ENCODE measurements at regions not wholly inside any gene's neighbourhood (a gene's known extent, or its start where the extent isn't known, plus 50 kb on each side); places are given as distances from the start of the nearest gene placed in this dataset.
A peak's percentile ranks its signal among the peaks of the same experiment; 100 is the strongest.

DNA sequence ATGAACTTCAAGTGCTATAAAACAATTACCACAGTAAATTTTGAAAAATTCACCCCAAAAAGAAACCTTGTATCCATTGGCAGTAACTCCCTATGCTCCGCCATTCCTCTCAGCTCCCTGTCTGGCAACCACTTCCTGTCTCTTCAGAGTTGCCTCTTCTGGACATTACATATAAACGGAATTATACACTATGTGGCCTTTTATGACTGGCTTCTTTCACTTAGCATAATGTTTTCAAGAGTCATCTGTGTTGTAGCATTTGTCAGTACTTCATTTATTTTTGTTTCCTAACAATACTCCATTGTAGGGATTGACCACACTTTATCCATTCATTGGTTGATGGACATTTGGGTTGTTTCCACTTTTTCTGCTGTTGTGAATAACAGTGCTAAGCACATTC is 50.1 kb downstream of the CEP43 start:
- H3K36me3 ChIP-seq = peaks cover 0 to 5% (median 0%) of the 10 kb centered on the region in 3 donors
- H3K27me3 ChIP-seq = no peaks in the 10 kb centered on the region
- no peak for DNase-seq
- H3K4me1 ChIP-seq = peaks cover 0 to 12% (median 3%) of the 10 kb centered on the region in 4 donors
- no peak overlapping the region for H3K27ac ChIP-seq
- no peak overlapping the region for H3K4me3 ChIP-seq
- TF ChIP-seq POLR2A (IDR thresholded peaks at IDR 0.05) = no peak
- TF ChIP-seq, protein P1, sequence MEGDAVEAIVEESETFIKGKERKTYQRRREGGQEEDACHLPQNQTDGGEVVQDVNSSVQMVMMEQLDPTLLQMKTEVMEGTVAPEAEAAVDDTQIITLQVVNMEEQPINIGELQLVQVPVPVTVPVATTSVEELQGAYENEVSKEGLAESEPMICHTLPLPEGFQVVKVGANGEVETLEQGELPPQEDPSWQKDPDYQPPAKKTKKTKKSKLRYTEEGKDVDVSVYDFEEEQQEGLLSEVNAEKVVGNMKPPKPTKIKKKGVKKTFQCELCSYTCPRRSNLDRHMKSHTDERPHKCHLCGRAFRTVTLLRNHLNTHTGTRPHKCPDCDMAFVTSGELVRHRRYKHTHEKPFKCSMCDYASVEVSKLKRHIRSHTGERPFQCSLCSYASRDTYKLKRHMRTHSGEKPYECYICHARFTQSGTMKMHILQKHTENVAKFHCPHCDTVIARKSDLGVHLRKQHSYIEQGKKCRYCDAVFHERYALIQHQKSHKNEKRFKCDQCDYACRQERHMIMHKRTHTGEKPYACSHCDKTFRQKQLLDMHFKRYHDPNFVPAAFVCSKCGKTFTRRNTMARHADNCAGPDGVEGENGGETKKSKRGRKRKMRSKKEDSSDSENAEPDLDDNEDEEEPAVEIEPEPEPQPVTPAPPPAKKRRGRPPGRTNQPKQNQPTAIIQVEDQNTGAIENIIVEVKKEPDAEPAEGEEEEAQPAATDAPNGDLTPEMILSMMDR (IDR thresholded peaks at IDR 0.05) = no peak
- no peaks in the 10 kb centered on the region for H3K9me3 ChIP-seq

DNA sequence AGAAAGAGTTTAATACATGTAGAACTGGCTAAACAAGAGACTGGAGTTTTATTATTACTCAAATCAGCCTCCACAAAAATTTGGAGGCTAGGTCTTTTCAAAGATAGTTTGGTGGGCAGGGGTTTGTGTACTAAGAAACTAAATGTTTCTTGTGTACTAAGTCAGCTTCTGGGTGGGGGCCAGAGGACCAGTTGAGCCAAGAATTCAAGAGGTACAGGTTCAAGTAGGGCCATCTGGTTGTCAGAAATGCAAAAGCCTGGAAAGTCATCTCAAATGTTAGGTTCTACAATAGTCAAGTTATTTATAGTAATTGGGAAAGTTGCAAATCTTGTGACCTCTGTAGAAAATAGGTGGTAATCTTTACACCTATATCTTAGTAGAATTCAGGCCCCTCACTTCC is 51.7 kb downstream of the CEP43 start:
- no peak for DNase-seq
- no peak overlapping the region for H3K4me3 ChIP-seq
- H3K27ac ChIP-seq = no peak overlapping the region
- no peaks in the 10 kb centered on the region for H3K27me3 ChIP-seq
- no peak for TF ChIP-seq POLR2A (IDR thresholded peaks at IDR 0.05)
- H3K36me3 ChIP-seq = no peaks in the 10 kb centered on the region
- no peaks in the 10 kb centered on the region for H3K9me3 ChIP-seq
- peaks cover 0 to 12% (median 3%) of the 10 kb centered on the region in 4 donors for H3K4me1 ChIP-seq

DNA sequence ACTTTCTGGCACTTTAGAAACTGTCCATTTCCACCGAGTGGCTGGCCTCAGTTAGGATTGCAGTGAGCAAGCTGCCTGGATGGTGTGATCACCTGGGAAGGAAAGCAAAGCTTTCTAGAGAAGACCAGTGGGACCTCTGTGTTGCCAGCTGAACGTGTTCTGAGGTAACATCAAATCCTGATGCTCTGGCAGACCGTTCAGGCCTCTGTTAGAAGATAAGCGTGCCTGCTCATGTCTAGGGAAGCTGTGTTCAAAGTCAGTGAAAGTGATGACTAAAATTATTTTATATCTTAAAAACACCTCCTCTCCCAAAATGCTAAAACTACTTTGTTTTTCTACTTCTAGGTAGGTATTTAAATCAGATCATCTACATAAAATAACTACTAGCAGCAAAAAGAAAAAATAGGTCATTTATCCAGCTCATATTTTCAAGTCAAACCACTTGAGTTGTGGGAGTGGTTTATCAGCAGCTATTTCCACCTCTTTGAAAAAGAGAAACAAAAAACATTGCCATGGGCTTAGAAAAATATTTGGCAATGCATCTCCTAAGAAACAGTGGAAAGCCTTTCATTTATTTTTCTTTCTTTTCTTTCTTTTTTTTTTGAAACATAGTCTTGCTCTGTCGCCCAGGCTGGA is 54.8 kb downstream of the CEP43 start:
- no peaks in the 10 kb centered on the region for H3K36me3 ChIP-seq
- H3K4me3 ChIP-seq = no peak overlapping the region
- no peaks in the 10 kb centered on the region for H3K27me3 ChIP-seq
- DNase-seq = no peak
- no peaks in the 10 kb centered on the region for H3K9me3 ChIP-seq
- H3K4me1 ChIP-seq = no peaks in the 10 kb centered on the region
- peak overlapping the region in 1 of 4 donors; percentile 3 for H3K27ac ChIP-seq
- TF ChIP-seq, protein P1 (IDR thresholded peaks at IDR 0.05) = no peak
- TF ChIP-seq POLR2A (IDR thresholded peaks at IDR 0.05) = no peak

DNA sequence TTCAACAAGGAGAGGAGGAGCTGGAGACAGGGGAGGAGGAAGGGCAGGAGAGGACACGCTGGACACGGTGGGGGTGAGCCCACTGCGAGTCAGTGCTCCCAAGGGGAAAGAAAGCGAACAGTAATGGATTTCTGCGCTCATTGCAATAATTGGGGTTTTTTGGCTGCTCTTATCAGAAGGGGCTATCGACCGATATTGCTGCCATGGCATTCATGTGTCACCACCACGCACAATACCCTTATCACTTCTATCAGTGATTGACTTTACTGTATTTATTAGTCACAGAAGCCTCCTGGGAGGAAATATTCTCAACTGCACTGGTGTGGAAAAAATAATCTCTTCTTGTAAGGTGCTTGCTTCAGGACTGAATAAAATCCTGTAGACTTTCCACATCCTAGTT is 55.8 kb downstream of the CEP43 start:
- Histone ChIP-seq H3K4me3 (no peak overlapping the region), H3K4me1 (no peaks in the 10 kb centered on the region), H3K27me3 (no peaks in the 10 kb centered on the region), H3K36me3 (no peaks in the 10 kb centered on the region), H3K9me3 (no peaks in the 10 kb centered on the region), H3K27ac (no peak overlapping the region)
- TF ChIP-seq, protein P1 (IDR thresholded peaks at IDR 0.05) = no peak
- TF ChIP-seq POLR2A (IDR thresholded peaks at IDR 0.05) = no peak
- DNase-seq = no peak

DNA sequence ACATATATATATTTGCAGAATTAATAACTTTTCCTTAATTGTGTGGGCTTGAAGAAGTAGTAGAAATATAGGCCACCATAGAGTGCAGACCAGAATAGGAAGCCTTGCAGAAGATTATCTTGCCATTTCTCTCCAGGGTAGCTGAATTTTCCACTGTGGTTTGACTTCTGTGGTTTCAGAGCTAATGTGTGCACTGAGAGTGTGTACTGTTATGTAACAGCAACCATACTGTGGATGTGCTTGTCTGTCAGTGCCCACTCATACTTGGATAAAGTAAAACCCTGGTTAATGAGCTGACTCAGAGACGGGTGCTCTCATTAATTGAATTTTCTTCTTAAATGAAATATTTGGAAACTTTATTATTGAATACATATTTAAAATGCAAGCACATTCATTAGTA is 57.2 kb downstream of the CEP43 start:
- no peak for DNase-seq
- Histone ChIP-seq H3K27ac (no peak overlapping the region), H3K9me3 (no peaks in the 10 kb centered on the region), H3K36me3 (no peaks in the 10 kb centered on the region), H3K4me3 (no peak overlapping the region), H3K4me1 (no peaks in the 10 kb centered on the region), H3K27me3 (no peaks in the 10 kb centered on the region)
- TF ChIP-seq, protein P1 (IDR thresholded peaks at IDR 0.05) = no peak
- TF ChIP-seq POLR2A (IDR thresholded peaks at IDR 0.05) = no peak

DNA sequence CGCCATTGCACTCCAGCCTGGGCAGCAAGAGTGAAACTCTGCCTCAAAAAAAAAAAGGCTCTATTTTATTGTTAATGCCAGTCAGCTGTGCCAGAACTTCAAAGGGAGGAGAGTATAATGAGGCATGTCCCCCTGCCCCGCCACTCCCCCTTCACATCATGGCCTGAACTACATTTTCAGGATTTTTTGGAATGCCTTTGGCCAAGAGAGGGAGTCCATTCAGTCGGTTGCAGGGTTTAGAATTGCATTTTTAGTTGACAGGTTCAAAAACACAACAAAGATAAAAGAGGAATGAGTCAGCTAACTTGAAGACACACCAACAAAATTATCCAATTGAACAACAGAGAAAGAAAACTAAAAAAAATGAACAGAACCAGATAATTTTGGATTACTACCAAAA is 59.1 kb downstream of the CEP43 start:
- no peaks in the 10 kb centered on the region for H3K9me3 ChIP-seq
- TF ChIP-seq, protein P1 (IDR thresholded peaks at IDR 0.05) = no peak
- no peak for TF ChIP-seq POLR2A (IDR thresholded peaks at IDR 0.05)
- H3K4me1 ChIP-seq = no peaks in the 10 kb centered on the region
- H3K27ac ChIP-seq = no peak overlapping the region
- no peaks in the 10 kb centered on the region for H3K27me3 ChIP-seq
- no peaks in the 10 kb centered on the region for H3K36me3 ChIP-seq
- DNase-seq = no peak
- H3K4me3 ChIP-seq = no peak overlapping the region
